ENCODE measurements at regions not wholly inside any gene's neighbourhood (a gene's known extent, or its start where the extent isn't known, plus 50 kb on each side); places are given as distances from the start of the nearest gene placed in this dataset.
"Not testable (repeated sequence)": the region's sequence is repeated elsewhere in the genome, so short reads cannot be mapped to it uniquely, and the experiment has no call there.

GRCh38 chr14:85344847-85345570 is 184.9 kb upstream of the FLRT2 start:
- peak in 1 of 2 experiments; percentile 1 for DNase-seq
- Histone ChIP-seq H3K4me1 (no peaks in the 10 kb centered on the region), H3K27ac (no peak overlapping the region), H3K9me3 (replicated peaks) (no peaks in the 10 kb centered on the region; the same call in none of the 2 replicates), H3K27me3 (no peaks in the 10 kb centered on the region), H3K4me3 (no peak overlapping the region), H3K36me3 (no peaks in the 10 kb centered on the region)

DNA sequence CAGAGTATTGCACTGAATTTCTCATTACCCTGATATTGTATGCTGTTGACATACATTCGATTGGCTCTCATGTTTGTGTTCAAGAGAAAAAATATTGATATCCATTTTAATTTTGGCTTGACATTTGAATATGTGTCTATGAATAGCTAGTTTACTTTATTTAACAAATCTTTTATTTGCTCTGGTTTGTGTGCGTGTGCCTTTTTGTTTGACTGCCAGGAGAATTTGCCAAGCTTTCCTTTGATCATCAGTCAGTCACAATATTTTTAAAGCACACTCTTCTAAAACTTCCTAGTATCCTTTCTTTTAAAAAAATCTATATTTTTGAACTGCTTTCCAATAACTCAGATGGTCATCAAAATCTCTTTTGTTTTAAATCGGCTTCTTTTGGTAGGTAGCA is 179.3 kb upstream of the FLRT2 start:
- no peak overlapping the region for H3K4me3 ChIP-seq
- H3K27me3 ChIP-seq: no peaks in the 10 kb centered on the region
- no peaks in the 10 kb centered on the region for H3K4me1 ChIP-seq
- no peaks in the 10 kb centered on the region; the same call in none of the 2 replicates for H3K9me3 ChIP-seq (replicated peaks)
- no peak overlapping the region for H3K27ac ChIP-seq
- no peaks in the 10 kb centered on the region for H3K36me3 ChIP-seq
- no peak for DNase-seq

- H3K27ac ChIP-seq; H3K36me3 ChIP-seq; H3K4me1 ChIP-seq; H3K9me3 ChIP-seq (replicated peaks); H3K27me3 ChIP-seq; H3K4me3 ChIP-seq: not testable (repeated sequence)
- peak in 1 of 2 experiments; percentile 1 for DNase-seq
Observed at GRCh38 chr14:85352588-85352987, 177.4 kb upstream of the FLRT2 start.

GRCh38 chr14:85357120-85357519 is 172.8 kb upstream of the FLRT2 start:
- Histone ChIP-seq H3K9me3 (replicated peaks) (no peaks in the 10 kb centered on the region), H3K27ac (no peak overlapping the region), H3K4me1 (no peaks in the 10 kb centered on the region), H3K27me3 (no peaks in the 10 kb centered on the region), H3K4me3 (no peak overlapping the region), H3K36me3 (no peaks in the 10 kb centered on the region)
- DNase-seq: no peak

GRCh38 chr14:85358136-85358785 is 171.7 kb upstream of the FLRT2 start:
- Histone ChIP-seq H3K36me3 (no peaks in the 10 kb centered on the region), H3K27me3 (no peaks in the 10 kb centered on the region), H3K4me3 (no peak overlapping the region), H3K27ac (no peak overlapping the region), H3K4me1 (no peaks in the 10 kb centered on the region), H3K9me3 (replicated peaks) (no peaks in the 10 kb centered on the region)
- no peak for DNase-seq

- DNase-seq: no peak
- Histone ChIP-seq H3K36me3 (no peaks in the 10 kb centered on the region), H3K9me3 (replicated peaks) (no peaks in the 10 kb centered on the region), H3K27me3 (no peaks in the 10 kb centered on the region), H3K4me3 (no peak overlapping the region), H3K4me1 (no peaks in the 10 kb centered on the region), H3K27ac (no peak overlapping the region)
Observed at GRCh38 chr14:85359505-85359904, 170.4 kb upstream of the FLRT2 start.

DNA sequence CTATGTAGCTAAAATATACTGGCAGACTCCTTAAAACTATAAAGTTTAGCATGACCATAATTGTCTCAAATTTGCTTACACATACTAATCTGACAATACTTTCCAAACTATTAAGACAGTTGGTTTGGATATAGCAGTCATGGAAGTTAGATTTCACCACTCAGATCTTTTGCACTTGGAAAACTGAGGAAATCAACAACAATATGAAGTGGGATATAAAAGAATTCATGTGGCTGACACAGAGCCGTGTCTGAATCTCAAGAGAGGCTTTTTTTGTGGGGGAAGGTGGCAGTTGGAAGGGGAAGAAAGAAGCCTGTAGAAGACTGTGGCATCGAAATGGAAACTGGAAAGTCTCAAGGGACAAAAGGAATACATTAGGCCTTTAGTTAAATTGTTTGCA is 166.6 kb upstream of the FLRT2 start:
- no peaks in the 10 kb centered on the region for H3K36me3 ChIP-seq

GRCh38 chr14:85366226-85366625 is 163.7 kb upstream of the FLRT2 start:
- no peak overlapping the region for H3K27ac ChIP-seq
- H3K4me3 ChIP-seq: no peak overlapping the region
- no peaks in the 10 kb centered on the region for H3K36me3 ChIP-seq
- H3K4me1 ChIP-seq: no peaks in the 10 kb centered on the region
- no peak for DNase-seq
- no peaks in the 10 kb centered on the region for H3K27me3 ChIP-seq
- no peaks in the 10 kb centered on the region for H3K9me3 ChIP-seq (replicated peaks)

More for the DNA sequence above, 166.6 kb upstream of the FLRT2 start:
- H3K4me1 ChIP-seq: no peaks in the 10 kb centered on the region
- no peaks in the 10 kb centered on the region for H3K9me3 ChIP-seq (replicated peaks)
- no peak for DNase-seq
- no peak overlapping the region for H3K4me3 ChIP-seq
- no peak overlapping the region for H3K27ac ChIP-seq
- no peaks in the 10 kb centered on the region for H3K27me3 ChIP-seq

- Histone ChIP-seq H3K27me3 (no peaks in the 10 kb centered on the region), H3K27ac (no peak overlapping the region; the same call in 1 of the 2 replicates), H3K4me1 (peaks cover 7% of the 10 kb centered on the region; the same call in 1 of the 2 replicates), H3K4me3 (peak overlapping the region; percentile 22), H3K36me3 (no peaks in the 10 kb centered on the region), H3K9me3 (replicated peaks) (no peaks in the 10 kb centered on the region)
- DNase-seq: peak; percentile 11 to 56
Observed at GRCh38 chr14:85380881-85381280, 149.1 kb upstream of the FLRT2 start.

DNA sequence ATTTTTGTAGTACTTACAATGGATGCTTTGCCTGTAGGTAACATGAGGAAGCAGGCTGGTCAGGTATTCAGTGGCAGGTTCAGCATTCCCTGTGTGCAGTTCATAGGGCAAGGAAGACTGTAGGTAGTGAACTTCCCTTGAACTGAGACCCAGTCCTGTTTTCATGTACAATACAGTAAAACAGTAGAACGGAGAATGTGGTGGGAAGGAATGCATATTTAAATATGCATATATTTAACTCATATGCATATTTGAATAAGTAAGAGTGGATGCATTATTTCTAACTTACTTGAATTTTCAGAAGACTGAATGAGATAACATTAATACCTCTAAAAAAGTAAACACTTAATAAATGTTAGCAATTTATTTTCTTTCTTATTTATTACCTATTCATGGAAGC is 147.6 kb upstream of the FLRT2 start:
- Histone ChIP-seq H3K4me1 (peaks cover 7% of the 10 kb centered on the region; the same call in 1 of the 2 replicates), H3K36me3 (no peaks in the 10 kb centered on the region), H3K27me3 (no peaks in the 10 kb centered on the region), H3K27ac (no peak overlapping the region), H3K4me3 (no peak overlapping the region), H3K9me3 (replicated peaks) (no peaks in the 10 kb centered on the region)
- DNase-seq: no peak

DNA sequence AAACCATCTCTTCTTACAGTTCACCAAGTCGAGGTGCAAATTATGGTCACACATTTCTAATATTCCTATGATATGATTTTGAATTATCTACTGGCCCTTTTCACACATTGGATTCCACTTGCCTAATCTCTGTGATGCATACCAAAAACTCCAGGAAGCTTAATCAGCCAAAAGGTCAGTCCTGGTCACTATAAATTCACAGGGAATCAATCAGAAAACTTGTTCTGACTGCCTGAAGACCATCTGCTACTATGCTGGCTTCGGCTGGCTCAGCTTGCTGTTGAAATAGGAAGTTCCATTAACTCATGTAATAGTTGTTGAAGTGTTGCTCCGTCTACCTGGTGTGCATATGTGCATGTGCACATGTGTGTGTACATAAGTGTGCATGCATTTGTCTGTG is 142.8 kb upstream of the FLRT2 start:
- Histone ChIP-seq H3K4me3 (no peak overlapping the region), H3K4me1 (no peaks in the 10 kb centered on the region; the same call in 1 of the 2 replicates), H3K9me3 (replicated peaks) (no peaks in the 10 kb centered on the region), H3K36me3 (no peaks in the 10 kb centered on the region), H3K27ac (no peak overlapping the region), H3K27me3 (no peaks in the 10 kb centered on the region)
- no peak for DNase-seq

DNA sequence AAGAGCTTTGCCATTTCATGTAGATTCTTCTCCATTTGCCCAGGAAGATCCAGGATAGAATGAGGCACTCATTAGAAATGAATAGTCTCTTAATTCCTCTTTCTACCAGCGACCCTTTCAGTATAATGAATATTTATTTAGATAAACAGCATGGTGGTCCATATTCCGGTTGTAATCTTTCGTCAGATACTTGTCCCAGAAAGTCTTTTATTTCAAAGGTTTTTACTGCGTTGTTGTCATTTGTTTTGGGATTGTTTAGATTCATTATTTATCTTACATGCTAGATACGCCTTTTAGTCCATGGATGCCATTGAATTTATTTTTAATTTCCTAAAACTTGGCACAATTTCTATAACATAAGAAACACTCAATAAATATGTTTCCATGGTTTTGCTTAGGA is 139.7 kb upstream of the FLRT2 start:
- no peak overlapping the region for H3K27ac ChIP-seq
- H3K9me3 ChIP-seq (replicated peaks): no peaks in the 10 kb centered on the region
- no peak overlapping the region for H3K4me3 ChIP-seq
- no peaks in the 10 kb centered on the region for H3K27me3 ChIP-seq
- H3K4me1 ChIP-seq: no peaks in the 10 kb centered on the region; the same call in 1 of the 2 replicates
- DNase-seq: no peak
- no peaks in the 10 kb centered on the region for H3K36me3 ChIP-seq

DNA sequence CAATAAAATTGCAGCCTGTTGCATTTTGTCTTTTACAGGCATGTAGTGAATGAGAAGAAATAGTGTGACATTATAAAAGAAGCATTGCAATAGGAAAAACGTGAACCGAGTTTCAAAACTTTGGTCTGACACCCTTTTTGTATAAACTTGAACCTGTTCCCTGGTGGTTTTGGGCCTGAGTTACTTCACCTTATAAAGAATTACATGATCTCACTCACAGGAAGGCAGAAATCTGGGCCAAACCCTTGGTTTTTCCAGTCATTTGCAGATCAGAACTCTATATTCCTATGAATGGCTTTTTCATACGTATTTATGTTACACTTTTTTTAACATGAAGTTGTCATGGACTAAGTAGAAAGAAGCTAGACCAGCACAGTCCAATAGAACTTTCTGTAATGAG is 138.5 kb upstream of the FLRT2 start:
- H3K4me3 ChIP-seq: no peak overlapping the region

GRCh38 chr14:85391892-85392291 is 138.1 kb upstream of the FLRT2 start:
- Histone ChIP-seq H3K36me3 (no peaks in the 10 kb centered on the region), H3K27me3 (no peaks in the 10 kb centered on the region), H3K4me1 (no peaks in the 10 kb centered on the region; the same call in 1 of the 2 replicates), H3K27ac (no peak overlapping the region), H3K4me3 (no peak overlapping the region), H3K9me3 (replicated peaks) (no peaks in the 10 kb centered on the region)
- DNase-seq: no peak

More for the DNA sequence above, 138.5 kb upstream of the FLRT2 start:
- DNase-seq: no peak
- no peaks in the 10 kb centered on the region; the same call in 1 of the 2 replicates for H3K4me1 ChIP-seq
- H3K27me3 ChIP-seq: no peaks in the 10 kb centered on the region
- no peaks in the 10 kb centered on the region for H3K9me3 ChIP-seq (replicated peaks)
- H3K27ac ChIP-seq: no peak overlapping the region
- H3K36me3 ChIP-seq: no peaks in the 10 kb centered on the region

- H3K9me3 ChIP-seq (replicated peaks): no peaks in the 10 kb centered on the region
- H3K36me3 ChIP-seq: no peaks in the 10 kb centered on the region
- no peaks in the 10 kb centered on the region for H3K27me3 ChIP-seq
- H3K4me1 ChIP-seq: peaks cover 8% of the 10 kb centered on the region; the same call in 1 of the 2 replicates
- H3K27ac ChIP-seq: no peak overlapping the region
- no peak overlapping the region for H3K4me3 ChIP-seq
- peak; percentile 12 to 27 for DNase-seq
Observed at GRCh38 chr14:85399186-85399585, 130.8 kb upstream of the FLRT2 start.
